Fibroblast of skin of left biceps (primary cell): ENCODE measurements at regions not wholly inside any gene's neighbourhood (a gene's known extent, or its start where the extent isn't known, plus 50 kb on each side); places are given as distances from the start of the nearest gene placed in this dataset.

Experiments used
- DNase-seq, 2 experiments: peaks; one replicate each; pipeline ENCODE4 v3.0.0-alpha.2; 2013; ENCODE audit warnings: low read depth in 2 of 2

GRCh38 chr4:159003420-159004253, 99.2 kb upstream of the RAPGEF2 start:
- no peak for DNase-seq

GRCh38 chr4:159006202-159006601, 96.7 kb upstream of the RAPGEF2 start:
- no peak for DNase-seq

- DNase-seq: no peak
Measured at GRCh38 chr4:159008671-159009070, 94.2 kb upstream of the RAPGEF2 start.

- no peak for DNase-seq
Measured at GRCh38 chr4:159009521-159009920, 93.4 kb upstream of the RAPGEF2 start.

GRCh38 chr4:159010100-159010499, 92.8 kb upstream of the RAPGEF2 start:
- DNase-seq: no peak

GRCh38 chr4:159010563-159011260, 92.2 kb upstream of the RAPGEF2 start:
- no peak for DNase-seq

- DNase-seq: peak; percentile 55 to 58
Measured at GRCh38 chr4:159012381-159012780, 90.5 kb upstream of the RAPGEF2 start.

- no peak for DNase-seq
Measured at GRCh38 chr4:159013692-159014091, 89.2 kb upstream of the RAPGEF2 start.

- DNase-seq: no peak
Measured at GRCh38 chr4:159014859-159015258, 88.0 kb upstream of the RAPGEF2 start.

- DNase-seq: no peak
Measured at GRCh38 chr4:159015841-159016240, 87.0 kb upstream of the RAPGEF2 start.

- no peak for DNase-seq
Measured at GRCh38 chr4:159016593-159017024, 86.3 kb upstream of the RAPGEF2 start.

GRCh38 chr4:159017323-159018026, 85.4 kb upstream of the RAPGEF2 start:
- DNase-seq: no peak

- no peak for DNase-seq
Measured at GRCh38 chr4:159018062-159018629, 84.7 kb upstream of the RAPGEF2 start.

GRCh38 chr4:159019356-159019755, 83.5 kb upstream of the RAPGEF2 start:
- DNase-seq: no peak

- DNase-seq: no peak
Measured at GRCh38 chr4:159021597-159022385, 81.1 kb upstream of the RAPGEF2 start.

- no peak for DNase-seq
Measured at GRCh38 chr4:159023741-159024140, 79.1 kb upstream of the RAPGEF2 start.

- DNase-seq: no peak
Measured at GRCh38 chr4:159024266-159024665, 78.6 kb upstream of the RAPGEF2 start.

GRCh38 chr4:159024828-159025227, 78.1 kb upstream of the RAPGEF2 start:
- DNase-seq: no peak

- no peak for DNase-seq
Measured at GRCh38 chr4:159026329-159026728, 76.5 kb upstream of the RAPGEF2 start.

- DNase-seq: no peak
Measured at GRCh38 chr4:159027535-159027934, 75.3 kb upstream of the RAPGEF2 start.

GRCh38 chr4:159029481-159029880, 73.4 kb upstream of the RAPGEF2 start:
- DNase-seq: no peak
